HEK293T (cell line): ENCODE measurements at regions not wholly inside any gene's neighbourhood (a gene's known extent, or its start where the extent isn't known, plus 50 kb on each side); places are given as distances from the start of the nearest gene placed in this dataset.

Experiments
- ELF4 ChIP-seq: fragments of 450-650 bp; IDR thresholded peaks from 2 replicates; pipeline ENCODE4 v1.6.1; 2017; ENCODE audit warnings: antibody characterized with exemption
- FOXA1 ChIP-seq: fragments of 450-650 bp; IDR thresholded peaks from 2 replicates; pipeline ENCODE4 v1.6.1; 2016; ENCODE audit warnings: mild to moderate bottlenecking
- FOXK2 ChIP-seq: fragments of 450-650 bp; IDR thresholded peaks from 2 replicates; pipeline ENCODE4 v1.6.1; 2016; ENCODE audit warnings: mild to moderate bottlenecking
- TARDBP ChIP-seq: fragments of 450-650 bp; IDR thresholded peaks from 2 replicates; pipeline ENCODE4 v1.6.1; 2016

GRCh38 chr3:164687211-164687610 lies 391.1 kb downstream of the SI start:
- TF ChIP-seq ELF4 (no peak), FOXK2 (no peak), FOXA1 (no peak), TARDBP (no peak)
